CD4-positive, alpha-beta T cell (primary cell): ENCODE measurements at regions not wholly inside any gene's neighbourhood (a gene's known extent, or its start where the extent isn't known, plus 50 kb on each side); places are given as distances from the start of the nearest gene placed in this dataset.

Experiments
- ATAC-seq: fragments of 200-7000 bp; cut with Tn5 transposase; one replicate; pipeline ENCODE4 v1.10.0; 2022; ENCODE audit warnings: mild to moderate bottlenecking; ENCODE audit not compliant: poor library complexity
- CTCF ChIA-PET: fragments of 350-600 bp; sonication (Branson Sonifier 250); formaldehyde crosslinking; loops from one replicate; lab custom pipeline; 2021; ENCODE audit warnings: antibody characterized with exemption, inconsistent platforms; lab: Charles Lee
- POLR2A ChIA-PET: fragments of 350-600 bp; sonication (Branson Sonifier 250); formaldehyde crosslinking; loops from one replicate; lab custom pipeline; 2021; ENCODE audit warnings: antibody characterized with exemption, inconsistent platforms; lab: Charles Lee
- DNase-seq, 14 experiments: peaks; one replicate each; pipeline ENCODE4 v3.0.0-alpha.2; 2013 to 2020; ENCODE audit warnings: mixed read lengths in 2 of 14
- H3K27ac ChIP-seq, 2 donors: one replicate each; pipeline versions ENCODE4 v1.5.1 to v1.7.0; 2013; ENCODE audit warnings: low read length in 2 of 2, low read depth in 1 of 2, mild to moderate bottlenecking in 1 of 2
- H3K27me3 ChIP-seq, 2 experiments: 1 replicate in 1 of 2; 2 replicates in 1 of 2; pipeline versions ENCODE4 v1.6.1 to v1.7.0; 2013; ENCODE audit warnings: low read length in 2 of 2, control low read depth in 1 of 2, mild to moderate bottlenecking in 1 of 2, moderate library complexity in 1 of 2; ENCODE audit not compliant: insufficient read depth in 2 of 2, control insufficient read depth in 1 of 2
- H3K36me3 ChIP-seq: one replicate; pipeline ENCODE4 v1.6.1; 2013; ENCODE audit warnings: low read length, control low read depth; ENCODE audit not compliant: insufficient read depth
- H3K4me1 ChIP-seq: one replicate; pipeline ENCODE4 v1.6.1; 2013; ENCODE audit warnings: low read length, control low read depth; ENCODE audit not compliant: insufficient read depth
- H3K4me3 ChIP-seq: one replicate; pipeline ENCODE4 v1.5.1; 2013; ENCODE audit warnings: mild to moderate bottlenecking, low read length, moderate library complexity
- H3K9me3 ChIP-seq, 2 experiments: 1 replicate in 1 of 2; 2 replicates in 1 of 2; pipeline versions ENCODE4 v1.6.1 to v1.7.0; 2013; ENCODE audit warnings: low read length in 2 of 2, mild to moderate bottlenecking in 2 of 2, control low read depth in 1 of 2, moderate library complexity in 1 of 2; ENCODE audit not compliant: control insufficient read depth in 1 of 2, insufficient read depth in 1 of 2
- H3K27ac Mint-ChIP-seq: one replicate; pipeline ENCODE4 v1.8.0; 2020; ENCODE audit warnings: mixed read lengths
- H3K27me3 Mint-ChIP-seq: one replicate; pipeline ENCODE4 v1.8.0; 2021; ENCODE audit warnings: mixed read lengths
- H3K36me3 Mint-ChIP-seq: one replicate; pipeline ENCODE4 v1.8.0; 2021; ENCODE audit warnings: low read depth, mixed read lengths
- H3K4me1 Mint-ChIP-seq: one replicate; pipeline ENCODE4 v1.8.0; 2021; ENCODE audit warnings: low read depth, mixed read lengths
- H3K4me3 Mint-ChIP-seq: one replicate; pipeline ENCODE4 v1.8.0; 2020; ENCODE audit warnings: mild to moderate bottlenecking, mixed read lengths
- H3K9me3 Mint-ChIP-seq: one replicate; pipeline ENCODE4 v1.8.0; 2020; ENCODE audit warnings: mixed read lengths
- CTCF ChIP-seq: fragments of 200-600 bp; IDR thresholded peaks from one replicate; pipeline ENCODE4 v1.8.0; 2022; ENCODE audit warnings: antibody characterized with exemption, mild to moderate bottlenecking
- intact Hi-C, 2 experiments: fragments of 100-400 bp; cut with DNase I in 1 of 2; cut with micrococcal nuclease in 1 of 2; formaldehyde crosslinking; loops; one replicate each; pipeline versions ENCODE4 v1.15.1 to v1.9.0; 2023 to 2025; cut with DNase I, micrococcal nuclease

GRCh38 chr6:82617648-82618047 lies 254.0 kb downstream of the TPBG start:
- CTCF ChIA-PET: no interaction called here

GRCh38 chr6:82619573-82619972 lies 256.0 kb downstream of the TPBG start:
- Mint-ChIP-seq H3K36me3 (no peaks in the 10 kb centered on the region), H3K9me3 (peaks cover 4% of the 10 kb centered on the region), H3K4me1 (no peaks in the 10 kb centered on the region), H3K27ac (no peak overlapping the region), H3K27me3 (no peaks in the 10 kb centered on the region), H3K4me3 (no peak overlapping the region)
- Histone ChIP-seq H3K27ac (no peak overlapping the region), H3K4me1 (no peaks in the 10 kb centered on the region), H3K27me3 (no peaks in the 10 kb centered on the region), H3K9me3 (no peaks in the 10 kb centered on the region), H3K4me3 (no peak overlapping the region), H3K36me3 (no peaks in the 10 kb centered on the region)
- intact Hi-C loops: no loop called here
- ChIA-PET CTCF (no interaction called here), POLR2A (no interaction called here)
- ATAC-seq (no peak), DNase-seq (no peak)
- TF ChIP-seq CTCF: no peak

More at GRCh38 chr6:82617648-82618047, 254.0 kb downstream of the TPBG start:
- intact Hi-C loops: no loop called here
- no peaks in the 10 kb centered on the region for H3K4me1 ChIP-seq
- Mint-ChIP-seq H3K36me3 (no peaks in the 10 kb centered on the region), H3K4me1 (no peaks in the 10 kb centered on the region), H3K4me3 (no peak overlapping the region), H3K9me3 (peaks cover 2% of the 10 kb centered on the region), H3K27ac (no peak overlapping the region), H3K27me3 (no peaks in the 10 kb centered on the region)
- no peak overlapping the region for H3K27ac ChIP-seq
- H3K27me3 ChIP-seq: no peaks in the 10 kb centered on the region
- no peaks in the 10 kb centered on the region for H3K36me3 ChIP-seq
- no peak for DNase-seq
- no peak overlapping the region for H3K4me3 ChIP-seq
- POLR2A ChIA-PET: no interaction called here
- ATAC-seq: no peak
- no peaks in the 10 kb centered on the region for H3K9me3 ChIP-seq
- TF ChIP-seq CTCF: no peak

GRCh38 chr6:82622461-82622860 lies 258.8 kb downstream of the TPBG start:
- Histone ChIP-seq H3K27me3 (no peaks in the 10 kb centered on the region), H3K27ac (no peak overlapping the region), H3K9me3 (no peaks in the 10 kb centered on the region), H3K4me1 (no peaks in the 10 kb centered on the region), H3K4me3 (no peak overlapping the region), H3K36me3 (no peaks in the 10 kb centered on the region)
- DNase-seq: no peak
- ChIA-PET CTCF (no interaction called here), POLR2A (no interaction called here)
- Mint-ChIP-seq H3K27ac (no peak overlapping the region), H3K4me3 (no peak overlapping the region), H3K4me1 (no peaks in the 10 kb centered on the region), H3K9me3 (peaks cover 4% of the 10 kb centered on the region), H3K36me3 (no peaks in the 10 kb centered on the region), H3K27me3 (no peaks in the 10 kb centered on the region)
- intact Hi-C loops: no loop called here
- ATAC-seq: no peak
- no peak for TF ChIP-seq CTCF
